ENCODE measurements at regions not wholly inside any gene's neighbourhood (a gene's known extent, or its start where the extent isn't known, plus 50 kb on each side); places are given as distances from the start of the nearest gene placed in this dataset.

DNA sequence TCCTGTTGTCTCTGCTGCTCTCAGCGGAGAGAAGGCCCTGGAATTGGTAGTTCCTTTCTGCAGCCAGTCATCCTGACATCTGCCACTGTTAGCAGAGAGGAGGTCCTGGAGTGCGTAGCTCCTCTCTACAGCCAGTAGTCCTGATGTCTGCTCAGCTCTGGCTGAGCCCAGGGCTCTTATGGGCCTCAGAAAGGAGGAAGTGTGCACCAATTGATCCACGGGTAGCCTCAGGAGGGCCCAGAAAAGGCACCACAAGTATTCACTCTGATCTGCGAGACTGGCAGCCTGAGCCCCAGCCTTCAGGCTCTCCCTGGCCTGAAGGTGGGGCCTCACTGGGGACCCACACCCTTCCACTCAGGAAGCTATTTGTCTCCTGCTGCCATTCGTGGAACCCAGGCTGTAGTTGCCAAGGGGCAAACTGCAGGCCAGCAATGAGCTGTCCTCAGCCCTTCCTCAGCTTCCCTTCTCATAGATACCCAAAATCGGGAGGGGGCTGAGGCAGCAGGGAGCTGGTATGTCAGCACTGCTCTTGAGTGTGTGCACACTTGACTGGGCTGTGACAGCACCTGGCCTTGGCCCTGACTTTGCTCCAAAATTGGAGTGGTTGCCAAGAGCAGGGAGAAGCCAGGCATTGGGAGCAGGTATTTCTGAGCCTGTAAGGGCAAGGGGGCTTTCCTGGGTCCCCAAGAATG is 1049.5 kb upstream of the ACO1 start:
- Histone ChIP-seq H3K4me1 (ENCODE audit: insufficient read depth, low read length) (peaks cover 35% of the 10 kb centered on the region), H3K9me3 (ENCODE audit: control insufficient read depth in 1 of 2, low read length in 2 of 2) (no peaks in the 10 kb centered on the region), H3K27ac (ENCODE audit: low read depth, low read length) (no peak overlapping the region), H3K27me3 (ENCODE audit: insufficient read depth, low read length) (no peaks in the 10 kb centered on the region), H3K4me3 (ENCODE audit: low read length in 2 of 2) (peak overlapping the region; percentile 5 to 34), H3K36me3 (ENCODE audit: insufficient read depth, low read length) (no peaks in the 10 kb centered on the region)
- peak overlapping the region in 4 of 8 donors; percentile 20 to 76 (median 45) for H3K4me3 Mint-ChIP-seq
- H3K4me1 Mint-ChIP-seq: peaks cover 5 to 28% (median 18%) of the 10 kb centered on the region in 4 donors
- H3K27ac Mint-ChIP-seq: peak overlapping the region; percentile 48 to 89 (median 63)
- no peak for DNase-seq
- POLR2A ChIA-PET (ENCODE audit: partially characterized antibody): interaction anchor here (1.3 to 2.9 kb wide), 2 partner anchors 10 to 12 kb away, joined by 14 to 37 read pairs; no protein-coding TSS in a partner anchor
- no peaks in the 10 kb centered on the region for H3K27me3 Mint-ChIP-seq
- CTCF ChIA-PET (ENCODE audit: partially characterized antibody): no interaction called here
- peaks cover 0 to 14% (median 6%) of the 10 kb centered on the region in 8 donors for H3K9me3 Mint-ChIP-seq
- H3K36me3 Mint-ChIP-seq: peaks cover 7 to 10% of the 10 kb centered on the region in 2 donors
- intact Hi-C loops (cut with micrococcal nuclease): loop anchor here (5.0 kb wide), 1 partner anchor 33 kb away; no protein-coding TSS in a partner anchor

DNA sequence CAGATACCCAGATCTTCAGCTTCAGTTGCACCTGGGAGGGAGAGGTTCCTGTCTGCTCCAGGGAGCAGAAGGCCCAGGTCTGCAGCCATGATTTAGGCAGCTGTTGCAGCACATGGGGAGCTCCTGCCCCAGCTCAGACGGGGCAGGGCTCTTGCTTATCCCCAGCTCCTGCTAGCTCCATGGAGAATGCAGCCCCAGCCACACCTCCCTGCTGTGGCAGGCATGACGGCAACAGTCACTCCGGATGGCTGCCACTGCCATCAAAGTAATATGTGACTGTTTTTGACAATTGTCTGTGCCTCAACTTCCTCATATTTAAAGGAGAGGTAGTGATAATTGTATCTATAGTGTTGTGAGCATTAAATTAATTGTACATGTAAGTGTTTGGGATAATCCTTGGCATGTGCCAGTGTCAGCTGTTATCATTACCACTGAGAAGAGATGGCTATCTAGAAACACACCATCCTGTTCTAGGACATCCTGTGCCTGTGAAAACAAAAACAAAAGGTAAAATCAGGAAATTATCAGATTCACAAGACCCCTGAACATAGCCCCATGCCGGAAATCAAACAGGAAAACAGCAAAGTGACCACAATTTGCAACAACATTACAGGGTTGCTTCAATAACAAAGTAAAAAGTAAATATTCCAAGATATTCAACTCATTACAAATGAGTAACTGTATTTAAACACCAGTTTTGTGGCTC is 1048.8 kb upstream of the ACO1 start:
- Histone ChIP-seq H3K36me3 (ENCODE audit: insufficient read depth, low read length) (no peaks in the 10 kb centered on the region), H3K27me3 (ENCODE audit: insufficient read depth, low read length) (no peaks in the 10 kb centered on the region), H3K4me3 (ENCODE audit: low read length in 2 of 2) (no peak overlapping the region), H3K9me3 (ENCODE audit: control insufficient read depth in 1 of 2, low read length in 2 of 2) (no peaks in the 10 kb centered on the region), H3K27ac (ENCODE audit: low read depth, low read length) (no peak overlapping the region), H3K4me1 (ENCODE audit: insufficient read depth, low read length) (peaks cover 35% of the 10 kb centered on the region)
- intact Hi-C loops (cut with micrococcal nuclease): loop anchor here (5.0 kb wide), 1 partner anchor 33 kb away; no protein-coding TSS in a partner anchor
- peak overlapping the region; percentile 62 to 89 (median 80) for H3K27ac Mint-ChIP-seq
- H3K36me3 Mint-ChIP-seq: peaks cover 7 to 10% of the 10 kb centered on the region in 2 donors
- CTCF ChIA-PET (ENCODE audit: partially characterized antibody): no interaction called here
- DNase-seq: peak in 4 of 5 donors; percentile 15 to 46 (median 18)
- peaks cover 5 to 28% (median 18%) of the 10 kb centered on the region in 4 donors for H3K4me1 Mint-ChIP-seq
- peaks cover 0 to 14% (median 6%) of the 10 kb centered on the region in 8 donors for H3K9me3 Mint-ChIP-seq
- POLR2A ChIA-PET (ENCODE audit: partially characterized antibody): interaction anchor here (1.3 to 2.9 kb wide), 2 partner anchors 11 kb away, joined by 14 to 37 read pairs; no protein-coding TSS in a partner anchor
- peak overlapping the region in 7 of 8 donors; percentile 43 to 79 (median 64) for H3K4me3 Mint-ChIP-seq
- no peaks in the 10 kb centered on the region for H3K27me3 Mint-ChIP-seq

DNA sequence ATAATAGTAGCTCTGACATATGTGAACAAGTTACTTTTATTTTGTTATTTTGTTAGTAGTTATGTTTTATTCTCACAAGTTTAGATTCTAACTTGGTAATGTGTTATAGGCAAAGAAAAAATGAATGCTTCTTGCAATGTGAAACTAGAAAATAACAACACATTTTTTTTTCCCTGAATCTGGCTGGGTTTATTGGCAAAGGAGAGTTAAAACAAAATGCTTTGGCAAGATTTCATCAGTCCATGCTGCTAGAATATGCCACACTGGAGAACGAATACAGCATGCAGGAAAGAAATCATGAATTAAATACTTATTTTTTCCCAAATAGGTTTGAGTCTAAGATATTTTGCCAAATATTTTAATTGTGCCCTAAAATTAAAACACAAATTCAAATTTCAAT is 1048.1 kb upstream of the ACO1 start:
- POLR2A ChIA-PET (ENCODE audit: partially characterized antibody): interaction anchor here (1.3 to 2.9 kb wide), 2 partner anchors 11 to 12 kb away, joined by 14 to 37 read pairs; no protein-coding TSS in a partner anchor

DNA sequence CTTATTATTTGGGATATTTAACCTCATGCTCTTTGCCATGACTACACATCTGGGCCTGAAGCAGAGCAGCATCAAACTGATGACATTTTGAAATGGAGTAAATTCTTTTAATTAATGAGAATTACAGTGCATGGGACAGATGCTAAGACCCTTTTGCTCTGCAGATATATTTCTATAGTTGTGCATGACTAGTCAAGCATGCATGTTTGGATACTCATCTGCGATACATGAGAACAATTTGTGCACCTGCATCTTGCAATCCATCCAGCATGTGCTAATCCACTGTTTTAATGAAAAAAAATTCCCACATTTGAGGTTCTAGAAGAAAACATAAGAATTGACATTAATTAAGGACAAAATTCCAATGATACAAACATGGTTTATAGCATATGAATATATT is 1047.6 kb upstream of the ACO1 start:
- H3K27ac ChIP-seq (ENCODE audit: low read depth, low read length): no peak overlapping the region
- no peaks in the 10 kb centered on the region for H3K36me3 ChIP-seq (ENCODE audit: insufficient read depth, low read length)
- intact Hi-C loops (cut with micrococcal nuclease): loop anchor here (5.0 kb wide), 1 partner anchor 35 kb away; no protein-coding TSS in a partner anchor
- Mint-ChIP-seq H3K36me3 (peaks cover 7 to 10% of the 10 kb centered on the region in 2 donors), H3K27me3 (no peaks in the 10 kb centered on the region), H3K4me3 (peak overlapping the region in 3 of 8 donors; percentile 59 to 76 (median 67)), H3K27ac (peak overlapping the region in 5 of 7 donors; percentile 57 to 89 (median 86)), H3K9me3 (peaks cover 0 to 14% (median 6%) of the 10 kb centered on the region in 8 donors), H3K4me1 (peaks cover 5 to 28% (median 18%) of the 10 kb centered on the region in 4 donors)
- H3K27me3 ChIP-seq (ENCODE audit: insufficient read depth, low read length): no peaks in the 10 kb centered on the region
- peak overlapping the region; percentile 0 to 42 for H3K4me3 ChIP-seq (ENCODE audit: low read length in 2 of 2)
- ChIA-PET POLR2A (ENCODE audit: partially characterized antibody) (interaction anchor here (1.7 to 2.9 kb wide), 2 partner anchors 10 kb away, joined by 9 to 37 read pairs; no protein-coding TSS in a partner anchor), CTCF (ENCODE audit: partially characterized antibody) (interaction anchor here (1.7 kb wide), 1 partner anchor 205 kb away, joined by 6 read pairs; no protein-coding TSS in a partner anchor)
- no peak for DNase-seq
- H3K4me1 ChIP-seq (ENCODE audit: insufficient read depth, low read length): peaks cover 35% of the 10 kb centered on the region
- no peaks in the 10 kb centered on the region for H3K9me3 ChIP-seq (ENCODE audit: control insufficient read depth in 1 of 2, low read length in 2 of 2)

More for the DNA sequence above, 1048.1 kb upstream of the ACO1 start:
- Mint-ChIP-seq H3K36me3 (peaks cover 7 to 10% of the 10 kb centered on the region in 2 donors), H3K9me3 (peaks cover 0 to 14% (median 6%) of the 10 kb centered on the region in 8 donors), H3K27ac (peak overlapping the region; percentile 57 to 89 (median 86)), H3K27me3 (no peaks in the 10 kb centered on the region), H3K4me3 (peak overlapping the region in 7 of 8 donors; percentile 11 to 79 (median 64)), H3K4me1 (peaks cover 5 to 28% (median 18%) of the 10 kb centered on the region in 4 donors)
- Histone ChIP-seq H3K27ac (ENCODE audit: low read depth, low read length) (no peak overlapping the region), H3K36me3 (ENCODE audit: insufficient read depth, low read length) (no peaks in the 10 kb centered on the region), H3K9me3 (ENCODE audit: control insufficient read depth in 1 of 2, low read length in 2 of 2) (no peaks in the 10 kb centered on the region), H3K27me3 (ENCODE audit: insufficient read depth, low read length) (no peaks in the 10 kb centered on the region), H3K4me3 (ENCODE audit: low read length in 2 of 2) (peak overlapping the region; percentile 0 to 42), H3K4me1 (ENCODE audit: insufficient read depth, low read length) (peaks cover 35% of the 10 kb centered on the region)
- intact Hi-C loops (cut with micrococcal nuclease): loop anchor here (5.0 kb wide), 1 partner anchor 34 kb away; no protein-coding TSS in a partner anchor
- no peak for DNase-seq
- CTCF ChIA-PET (ENCODE audit: partially characterized antibody): no interaction called here

DNA sequence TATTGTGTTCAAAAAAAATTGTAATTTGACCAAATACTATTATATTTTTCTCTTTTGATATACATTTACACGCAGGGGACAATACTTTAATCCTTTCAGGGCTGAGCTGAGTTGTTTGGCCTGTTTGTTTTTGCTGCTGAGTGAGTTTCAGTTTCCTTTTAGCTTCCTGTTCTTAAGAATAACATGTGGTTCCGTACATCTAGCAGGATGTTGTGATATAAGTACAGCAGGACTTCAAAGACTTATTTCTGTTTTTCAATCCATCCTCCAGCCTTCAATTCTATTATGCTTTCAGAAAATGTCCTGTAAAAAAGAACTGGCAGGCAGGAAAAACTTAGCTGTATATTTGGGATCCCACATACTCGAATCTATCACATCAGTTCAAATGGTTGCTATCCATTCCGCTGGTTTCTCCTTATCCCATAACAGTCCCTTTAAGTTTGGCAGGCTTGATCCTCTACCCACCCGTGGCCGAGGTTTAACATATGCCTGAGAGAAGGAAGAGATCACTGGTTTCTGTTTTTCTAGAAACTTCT is 1037.3 kb upstream of the ACO1 start:
- H3K27me3 ChIP-seq (ENCODE audit: insufficient read depth, low read length): no peaks in the 10 kb centered on the region
- H3K4me1 ChIP-seq (ENCODE audit: insufficient read depth, low read length): peaks cover 54% of the 10 kb centered on the region
- POLR2A ChIA-PET (ENCODE audit: partially characterized antibody): interaction anchor here (0.6 to 3.4 kb wide), 20 partner anchors 9 to 345 kb away, joined by 3 to 37 read pairs (median 3); no protein-coding TSS in a partner anchor
- no peaks in the 10 kb centered on the region for H3K36me3 ChIP-seq (ENCODE audit: insufficient read depth, low read length)
- CTCF ChIA-PET (ENCODE audit: partially characterized antibody): interaction anchor here (0.6 to 1.8 kb wide), 4 partner anchors 43 to 228 kb away, joined by 3 to 5 read pairs (median 4); no protein-coding TSS in a partner anchor
- no peaks in the 10 kb centered on the region for H3K9me3 ChIP-seq (ENCODE audit: control insufficient read depth in 1 of 2, low read length in 2 of 2)
- Mint-ChIP-seq H3K4me1 (peaks cover 33 to 52% (median 44%) of the 10 kb centered on the region in 4 donors), H3K4me3 (peak overlapping the region; percentile 18 to 84 (median 72)), H3K9me3 (peaks cover 5 to 34% (median 11%) of the 10 kb centered on the region in 8 donors), H3K36me3 (peaks cover 26 to 29% of the 10 kb centered on the region in 2 donors), H3K27me3 (no peaks in the 10 kb centered on the region), H3K27ac (peak overlapping the region; percentile 89 to 97 (median 95))
- H3K27ac ChIP-seq (ENCODE audit: low read depth, low read length): peak overlapping the region; percentile 66
- peak; percentile 47 to 78 (median 72) for DNase-seq
- H3K4me3 ChIP-seq (ENCODE audit: low read length in 2 of 2): no peak overlapping the region
- intact Hi-C loops (cut with micrococcal nuclease): loop anchor here (5.0 kb wide), 2 partner anchors 35 to 80 kb away; no protein-coding TSS in a partner anchor

DNA sequence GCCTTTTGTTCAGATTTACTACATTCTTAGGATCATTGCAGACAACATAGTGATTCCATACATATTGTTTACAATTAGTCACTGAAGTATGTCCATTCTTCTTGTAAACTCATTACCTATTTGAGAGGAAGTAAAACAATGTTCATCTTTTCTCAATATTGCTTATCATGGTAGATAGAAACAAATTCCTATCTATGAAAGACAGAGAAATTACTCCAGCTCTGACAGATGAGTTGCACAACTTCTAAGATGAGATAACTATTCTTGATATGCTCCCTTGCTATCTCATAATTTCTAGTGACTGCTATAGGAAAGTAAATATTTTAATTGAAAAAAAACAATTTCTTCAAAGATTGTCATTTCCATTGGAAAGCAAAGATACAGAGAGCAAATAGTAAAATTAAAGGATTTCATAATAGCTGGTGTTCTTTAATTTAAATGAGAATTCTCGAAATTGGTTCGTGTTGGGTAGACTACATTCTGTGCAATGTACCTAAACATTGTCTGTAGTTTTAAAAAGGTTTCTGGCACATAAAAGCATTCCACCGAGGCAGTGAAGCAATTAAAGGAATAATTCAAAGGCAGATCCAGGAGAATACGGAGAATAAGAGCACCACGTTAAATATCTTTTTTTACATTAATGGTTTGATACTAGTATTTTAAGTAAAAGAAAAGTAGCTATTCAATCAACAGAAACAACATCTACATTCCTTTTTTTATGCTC is 1029.1 kb upstream of the ACO1 start:
- H3K4me1 Mint-ChIP-seq: peaks cover 3 to 9% (median 7%) of the 10 kb centered on the region in 4 donors
- no peak for DNase-seq
- Histone ChIP-seq H3K36me3 (ENCODE audit: insufficient read depth, low read length) (no peaks in the 10 kb centered on the region), H3K9me3 (ENCODE audit: control insufficient read depth in 1 of 2, low read length in 2 of 2) (no peaks in the 10 kb centered on the region), H3K4me3 (ENCODE audit: low read length in 2 of 2) (no peak overlapping the region), H3K27ac (ENCODE audit: low read depth, low read length) (no peak overlapping the region), H3K4me1 (ENCODE audit: insufficient read depth, low read length) (no peaks in the 10 kb centered on the region), H3K27me3 (ENCODE audit: insufficient read depth, low read length) (no peaks in the 10 kb centered on the region)
- peaks cover 3 to 7% of the 10 kb centered on the region in 2 donors for H3K36me3 Mint-ChIP-seq
- H3K9me3 Mint-ChIP-seq: peaks cover 0 to 7% (median 3%) of the 10 kb centered on the region in 8 donors
- no peak overlapping the region for H3K27ac Mint-ChIP-seq
- H3K27me3 Mint-ChIP-seq: no peaks in the 10 kb centered on the region
- no peak overlapping the region for H3K4me3 Mint-ChIP-seq
- CTCF ChIA-PET (ENCODE audit: partially characterized antibody): no interaction called here
- intact Hi-C loops (cut with micrococcal nuclease): no loop called here
- POLR2A ChIA-PET (ENCODE audit: partially characterized antibody): no interaction called here

All from CD4-positive, alpha-beta memory T cell (primary cell).